Breast epithelium (tissue), 4 donors: ENCODE measurements at regions not wholly inside any gene's neighbourhood (a gene's known extent, or its start where the extent isn't known, plus 50 kb on each side); places are given as distances from the start of the nearest gene placed in this dataset.

Experiments
- DNase-seq, 2 donors: peaks; one replicate each; pipeline ENCODE4 v3.0.0-alpha.2; 2019; ENCODE audit warnings: low spot score in 2 of 2
- H3K27ac ChIP-seq, 2 donors: fragments of 200-600 bp; sonication (generic) in 1 of 2; one replicate each; pipeline ENCODE4 v1.5.1; 2016 to 2019; ENCODE audit warnings: mild to moderate bottlenecking in 1 of 2
- H3K27me3 ChIP-seq, 2 donors: fragments of 200-600 bp; sonication (generic) in 1 of 2; one replicate each; pipeline versions ENCODE4 v1.5.1 to v1.6.0; 2017 to 2019; ENCODE audit warnings: control low read depth in 1 of 2, mild to moderate bottlenecking in 1 of 2
- H3K36me3 ChIP-seq: fragments of 200-600 bp; one replicate; pipeline ENCODE4 v1.5.1; 2019
- H3K4me1 ChIP-seq, 2 donors: fragments of 200-600 bp; sonication (generic); one replicate each; pipeline ENCODE4 v1.5.1; 2016 to 2019; ENCODE audit warnings: control low read depth in 1 of 2
- H3K4me3 ChIP-seq, 3 donors: fragments of 200-600 bp; sonication (generic); 1 replicate in 2 of 3; 2 replicates in 1 of 3; pipeline ENCODE4 v1.5.1; 2016 to 2019; ENCODE audit warnings: mild to moderate bottlenecking in 3 of 3, moderate library complexity in 2 of 3
- H3K9me3 ChIP-seq, 2 donors: fragments of 200-600 bp; sonication (generic) in 1 of 2; one replicate each; pipeline ENCODE4 v1.5.1; 2016 to 2019; ENCODE audit warnings: control low read depth in 1 of 2
- CTCF ChIP-seq, 3 donors: fragments of 450-650 bp; IDR thresholded peaks; one replicate each; pipeline ENCODE4 v1.5.1; 2016 to 2017; ENCODE audit warnings: antibody characterized with exemption in 3 of 3, mild to moderate bottlenecking in 3 of 3, moderate library complexity in 3 of 3
- POLR2A ChIP-seq: fragments of 450-650 bp; IDR thresholded peaks from one replicate; pipeline ENCODE4 v1.6.1; 2016; ENCODE audit warnings: antibody characterized with exemption, mild to moderate bottlenecking, moderate library complexity
- POLR2AphosphoS5 ChIP-seq, 3 donors: sonication (generic); formaldehyde crosslinking; IDR thresholded peaks; one replicate each; pipeline ENCODE4 v1.6.1; 2017; ENCODE audit warnings: antibody characterized with exemption in 3 of 3
- intact Hi-C: fragments of 100-400 bp; cut with DNase I; formaldehyde crosslinking; loops from one replicate; pipeline ENCODE4 v1.15.1; 2023; ENCODE audit warnings: low total_unique reads

DNA sequence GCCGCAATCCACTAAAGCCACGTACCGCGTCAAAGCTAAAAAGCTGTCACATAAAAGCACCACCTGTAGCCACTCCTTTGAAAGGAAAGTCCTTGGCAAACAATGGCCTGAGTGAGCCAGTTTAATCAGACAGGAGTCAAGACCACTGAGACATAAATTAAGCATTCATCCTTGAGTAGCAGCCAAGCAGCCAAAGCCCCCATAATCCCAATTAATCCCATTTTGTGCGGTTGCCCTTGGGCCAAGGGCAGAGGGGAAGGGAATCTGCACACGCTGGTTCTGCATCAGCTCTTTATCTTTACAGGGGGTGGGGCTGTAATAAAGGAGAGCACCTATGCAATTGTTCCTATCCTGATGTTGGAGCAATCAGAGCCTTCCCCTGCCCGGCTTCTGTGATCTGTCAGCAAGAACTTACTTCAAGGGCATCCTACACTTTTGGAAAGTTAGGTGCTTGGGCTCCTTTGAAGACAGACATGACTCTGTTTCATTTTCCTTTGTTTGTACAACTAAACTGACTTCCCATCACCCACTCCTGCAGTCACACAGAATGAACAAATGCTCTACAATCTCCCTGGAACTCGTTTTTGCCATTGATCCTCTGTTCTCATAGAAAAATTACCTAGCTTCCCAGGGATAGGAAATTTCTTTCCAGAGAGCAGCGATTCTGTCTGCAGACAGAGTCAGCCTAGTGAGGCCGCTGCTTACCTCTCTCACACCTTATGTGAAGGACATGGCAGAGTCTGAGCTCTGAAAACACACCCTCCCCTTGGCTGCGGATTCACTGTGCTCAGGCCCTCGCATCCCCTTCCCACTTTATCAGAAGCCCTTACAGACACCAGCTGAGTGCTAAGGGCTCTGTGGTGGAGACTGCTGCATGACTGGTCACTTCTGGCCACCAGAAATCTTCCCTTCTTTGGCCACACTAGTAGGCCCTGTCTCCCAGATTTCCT lies 116.2 kb upstream of the TBCA start:
- intact Hi-C loops, result no loop called here
- no peak overlapping the region for H3K4me3 ChIP-seq
- TF ChIP-seq CTCF (IDR thresholded peaks at IDR 0.05), result no peak
- no peak for TF ChIP-seq POLR2A
- TF ChIP-seq POLR2AphosphoS5 (IDR thresholded peaks at IDR 0.05), result no peak
- no peak overlapping the region for H3K27ac ChIP-seq
- H3K27me3 ChIP-seq, result no peaks in the 10 kb centered on the region
- no peaks in the 10 kb centered on the region for H3K9me3 ChIP-seq
- H3K4me1 ChIP-seq, result no peaks in the 10 kb centered on the region
- no peaks in the 10 kb centered on the region for H3K36me3 ChIP-seq
- DNase-seq, result no peak

- Histone ChIP-seq H3K27me3 (no peaks in the 10 kb centered on the region), H3K27ac (no peak overlapping the region), H3K4me1 (no peaks in the 10 kb centered on the region), H3K9me3 (no peaks in the 10 kb centered on the region), H3K36me3 (no peaks in the 10 kb centered on the region), H3K4me3 (no peak overlapping the region)
- no peak for TF ChIP-seq POLR2AphosphoS5 (IDR thresholded peaks at IDR 0.05)
- TF ChIP-seq CTCF (IDR thresholded peaks at IDR 0.05), result no peak
- no peak for DNase-seq
- intact Hi-C loops, result no loop called here
Measured at GRCh38 chr5:77885519-77885918, 109.4 kb upstream of the TBCA start.

GRCh38 chr5:77882670-77883257 lies 106.6 kb upstream of the TBCA start:
- no peaks in the 10 kb centered on the region for H3K36me3 ChIP-seq
- TF ChIP-seq CTCF (IDR thresholded peaks at IDR 0.05) (no peak), POLR2AphosphoS5 (IDR thresholded peaks at IDR 0.05) (no peak), POLR2A (no peak)
- H3K4me1 ChIP-seq, result no peaks in the 10 kb centered on the region
- H3K27me3 ChIP-seq, result no peaks in the 10 kb centered on the region
- H3K9me3 ChIP-seq, result no peaks in the 10 kb centered on the region
- no peak for DNase-seq
- H3K27ac ChIP-seq, result no peak overlapping the region
- no peak overlapping the region for H3K4me3 ChIP-seq
- intact Hi-C loops, result no loop called here

DNA sequence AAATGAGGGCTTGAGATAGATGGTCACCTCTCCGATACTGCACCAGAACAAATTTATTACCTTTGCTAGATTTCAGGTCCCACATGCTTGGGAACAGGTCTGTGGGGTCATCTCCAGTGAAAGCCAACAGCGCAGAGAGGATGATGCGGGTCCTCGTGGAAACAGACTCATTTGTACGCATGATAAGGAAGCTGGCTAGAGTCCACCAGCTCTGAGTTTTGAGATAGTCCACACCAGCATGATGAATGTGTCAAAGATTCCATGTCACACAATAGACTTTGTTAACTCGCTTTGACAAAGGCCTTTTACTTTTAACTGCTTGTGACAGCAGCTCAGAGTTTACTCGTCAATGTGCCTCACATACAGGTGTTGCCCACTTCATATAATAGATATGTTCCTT lies 105.4 kb upstream of the TBCA start:
- no peak for DNase-seq
- no peaks in the 10 kb centered on the region for H3K4me1 ChIP-seq
- intact Hi-C loops, result no loop called here
- no peaks in the 10 kb centered on the region for H3K27me3 ChIP-seq
- no peak overlapping the region for H3K27ac ChIP-seq
- no peaks in the 10 kb centered on the region for H3K36me3 ChIP-seq
- no peaks in the 10 kb centered on the region for H3K9me3 ChIP-seq
- TF ChIP-seq CTCF (IDR thresholded peaks at IDR 0.05) (no peak), POLR2AphosphoS5 (IDR thresholded peaks at IDR 0.05) (no peak), POLR2A (no peak)
- H3K4me3 ChIP-seq, result no peak overlapping the region
